Skeletal muscle satellite cell (primary cell): ENCODE measurements at regions not wholly inside any gene's neighbourhood (a gene's known extent, or its start where the extent isn't known, plus 50 kb on each side); places are given as distances from the start of the nearest gene placed in this dataset.

Experiments used
- H3K27me3 ChIP-seq: 2 replicates; pipeline ENCODE4 v1.7.0; 2013; ENCODE audit warnings: low read length; ENCODE audit not compliant: control insufficient read depth, insufficient read depth
- H3K36me3 ChIP-seq: 2 replicates; pipeline ENCODE4 v1.7.0; 2013; ENCODE audit warnings: mild to moderate bottlenecking, control low read depth, low read length; ENCODE audit not compliant: insufficient read depth
- H3K4me1 ChIP-seq: 2 replicates; pipeline ENCODE4 v1.7.0; 2013; ENCODE audit warnings: low read length; ENCODE audit not compliant: control insufficient read depth, insufficient read depth
- H3K4me2 ChIP-seq: 2 replicates; pipeline ENCODE4 v1.7.0; 2013; ENCODE audit warnings: mild to moderate bottlenecking, low read length
- H3K4me3 ChIP-seq: 2 replicates; pipeline ENCODE4 v1.7.0; 2013; ENCODE audit warnings: low read length
- H3K9ac ChIP-seq: 2 replicates; pipeline ENCODE4 v1.7.0; 2013; ENCODE audit warnings: mild to moderate bottlenecking, low read depth, low read length, moderate library complexity
- H3K9me3 ChIP-seq: replicated peaks from 2 replicates; pipeline ENCODE4 v1.7.0; 2013; ENCODE audit warnings: mild to moderate bottlenecking, control low read depth, low read length

GRCh38 chr14:87186737-87187136 lies 806.2 kb downstream of the GALC start:
- no peak overlapping the region for H3K9ac ChIP-seq
- no peak overlapping the region for H3K4me3 ChIP-seq
- H3K4me1 ChIP-seq, result no peaks in the 10 kb centered on the region
- H3K36me3 ChIP-seq, result no peaks in the 10 kb centered on the region
- no peaks in the 10 kb centered on the region for H3K9me3 ChIP-seq
- no peak overlapping the region for H3K4me2 ChIP-seq
- H3K27me3 ChIP-seq, result no peaks in the 10 kb centered on the region

GRCh38 chr14:87185961-87186560 lies 806.9 kb downstream of the GALC start:
- Histone ChIP-seq H3K9me3 (no peaks in the 10 kb centered on the region), H3K4me2 (no peak overlapping the region), H3K4me1 (no peaks in the 10 kb centered on the region), H3K9ac (no peak overlapping the region), H3K4me3 (no peak overlapping the region), H3K36me3 (no peaks in the 10 kb centered on the region), H3K27me3 (no peaks in the 10 kb centered on the region)

GRCh38 chr14:87184180-87184579 lies 808.8 kb downstream of the GALC start:
- Histone ChIP-seq H3K9ac (no peak overlapping the region), H3K27me3 (no peaks in the 10 kb centered on the region), H3K9me3 (no peaks in the 10 kb centered on the region), H3K36me3 (no peaks in the 10 kb centered on the region), H3K4me3 (no peak overlapping the region), H3K4me2 (no peak overlapping the region), H3K4me1 (no peaks in the 10 kb centered on the region)

- Histone ChIP-seq H3K9me3 (peaks cover 7% of the 10 kb centered on the region), H3K4me1 (no peaks in the 10 kb centered on the region), H3K27me3 (no peaks in the 10 kb centered on the region), H3K4me2 (no peak overlapping the region), H3K4me3 (no peak overlapping the region), H3K36me3 (no peaks in the 10 kb centered on the region), H3K9ac (no peak overlapping the region)
These were observed 811.7 kb downstream of the GALC start for GRCh38 chr14:87181288-87181687.

GRCh38 chr14:87179936-87180335 lies 813.0 kb downstream of the GALC start:
- H3K4me1 ChIP-seq, result no peaks in the 10 kb centered on the region
- H3K4me3 ChIP-seq, result no peak overlapping the region
- H3K27me3 ChIP-seq, result no peaks in the 10 kb centered on the region
- no peak overlapping the region for H3K9ac ChIP-seq
- peaks cover 7% of the 10 kb centered on the region for H3K9me3 ChIP-seq
- no peaks in the 10 kb centered on the region for H3K36me3 ChIP-seq
- no peak overlapping the region for H3K4me2 ChIP-seq

GRCh38 chr14:87178277-87178676 lies 814.7 kb downstream of the GALC start:
- H3K4me3 ChIP-seq, result no peak overlapping the region
- no peaks in the 10 kb centered on the region for H3K4me1 ChIP-seq
- no peak overlapping the region for H3K9ac ChIP-seq
- H3K4me2 ChIP-seq, result no peak overlapping the region
- peaks cover 7% of the 10 kb centered on the region for H3K9me3 ChIP-seq
- H3K36me3 ChIP-seq, result no peaks in the 10 kb centered on the region
- H3K27me3 ChIP-seq, result no peaks in the 10 kb centered on the region

- no peaks in the 10 kb centered on the region for H3K36me3 ChIP-seq
- H3K4me1 ChIP-seq, result no peaks in the 10 kb centered on the region
- H3K9ac ChIP-seq, result no peak overlapping the region
- peaks cover 7% of the 10 kb centered on the region for H3K9me3 ChIP-seq
- no peaks in the 10 kb centered on the region for H3K27me3 ChIP-seq
- no peak overlapping the region for H3K4me2 ChIP-seq
- no peak overlapping the region for H3K4me3 ChIP-seq
These were observed 817.8 kb downstream of the GALC start for GRCh38 chr14:87175175-87175574.

- Histone ChIP-seq H3K4me3 (no peak overlapping the region), H3K9ac (no peak overlapping the region), H3K9me3 (peaks cover 5% of the 10 kb centered on the region), H3K27me3 (no peaks in the 10 kb centered on the region), H3K36me3 (no peaks in the 10 kb centered on the region), H3K4me1 (no peaks in the 10 kb centered on the region), H3K4me2 (no peak overlapping the region)
These were observed 821.8 kb downstream of the GALC start for GRCh38 chr14:87171141-87171540.

GRCh38 chr14:87170179-87170578 lies 822.8 kb downstream of the GALC start:
- Histone ChIP-seq H3K36me3 (no peaks in the 10 kb centered on the region), H3K9ac (no peak overlapping the region), H3K27me3 (no peaks in the 10 kb centered on the region), H3K4me1 (no peaks in the 10 kb centered on the region), H3K9me3 (peaks cover 9% of the 10 kb centered on the region), H3K4me3 (no peak overlapping the region), H3K4me2 (no peak overlapping the region)

GRCh38 chr14:87169362-87169761 lies 823.6 kb downstream of the GALC start:
- no peaks in the 10 kb centered on the region for H3K36me3 ChIP-seq
- no peak overlapping the region for H3K4me2 ChIP-seq
- no peaks in the 10 kb centered on the region for H3K4me1 ChIP-seq
- no peak overlapping the region for H3K4me3 ChIP-seq
- H3K9ac ChIP-seq, result no peak overlapping the region
- peaks cover 9% of the 10 kb centered on the region for H3K9me3 ChIP-seq
- H3K27me3 ChIP-seq, result no peaks in the 10 kb centered on the region

- Histone ChIP-seq H3K4me1 (no peaks in the 10 kb centered on the region), H3K27me3 (no peaks in the 10 kb centered on the region), H3K9me3 (peaks cover 3% of the 10 kb centered on the region), H3K36me3 (no peaks in the 10 kb centered on the region), H3K4me3 (no peak overlapping the region), H3K4me2 (no peak overlapping the region), H3K9ac (no peak overlapping the region)
These were observed 831.5 kb downstream of the GALC start for GRCh38 chr14:87161502-87161901.

GRCh38 chr14:87160989-87161388 lies 832.0 kb downstream of the GALC start:
- H3K4me3 ChIP-seq, result no peak overlapping the region
- no peak overlapping the region for H3K9ac ChIP-seq
- H3K4me1 ChIP-seq, result no peaks in the 10 kb centered on the region
- peaks cover 3% of the 10 kb centered on the region for H3K9me3 ChIP-seq
- no peaks in the 10 kb centered on the region for H3K27me3 ChIP-seq
- no peak overlapping the region for H3K4me2 ChIP-seq
- H3K36me3 ChIP-seq, result no peaks in the 10 kb centered on the region
